ENCODE measurements at regions not wholly inside any gene's neighbourhood (a gene's known extent, or its start where the extent isn't known, plus 50 kb on each side); places are given as distances from the start of the nearest gene placed in this dataset.

DNA sequence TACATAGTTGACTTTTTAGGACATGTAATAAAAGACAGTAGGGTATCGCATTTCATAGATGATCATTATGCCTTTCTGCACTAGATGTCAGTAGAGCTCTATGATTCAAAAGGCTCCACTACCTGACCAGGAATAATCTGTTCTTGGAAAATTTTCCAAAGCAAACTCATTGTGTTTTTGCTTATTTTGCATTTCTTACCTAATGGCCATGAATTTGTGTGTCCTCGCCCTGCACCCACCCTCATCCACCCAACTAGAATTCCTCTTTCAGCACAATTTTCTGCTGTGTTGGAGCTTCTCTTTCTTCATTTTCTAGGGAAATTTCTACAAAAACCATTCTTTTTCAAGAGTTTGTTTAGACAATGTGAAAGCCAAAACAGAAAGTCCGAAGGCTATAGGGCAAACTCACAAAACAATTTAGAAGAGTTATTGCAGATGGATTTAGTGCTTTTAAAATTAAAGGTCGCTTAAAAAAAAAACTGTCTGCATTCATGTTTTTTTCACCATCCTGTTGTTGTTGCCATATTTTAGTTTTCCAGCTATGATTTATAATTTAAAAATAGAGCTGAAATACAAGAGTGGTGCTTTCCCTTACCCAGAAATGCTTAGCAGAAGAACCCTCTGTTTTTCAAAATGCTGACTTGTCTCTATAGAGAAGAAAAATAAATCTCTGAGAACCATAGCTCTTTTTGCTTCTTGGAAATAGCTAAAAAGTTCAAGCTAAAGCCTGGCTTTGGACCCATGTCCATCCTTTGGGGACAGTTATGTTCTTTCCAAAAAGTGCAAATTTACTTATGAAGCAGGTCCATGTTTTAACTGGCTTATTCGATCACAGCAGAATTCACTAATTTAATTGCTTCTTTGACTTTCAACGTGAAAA is 183.7 kb downstream of the SPATA18 start:
- peak; percentile 82 to 93 for DNase-seq

- DNase-seq: no peak
These were observed 184.6 kb downstream of the SPATA18 start for GRCh38 chr4:52235552-52236201.

DNA sequence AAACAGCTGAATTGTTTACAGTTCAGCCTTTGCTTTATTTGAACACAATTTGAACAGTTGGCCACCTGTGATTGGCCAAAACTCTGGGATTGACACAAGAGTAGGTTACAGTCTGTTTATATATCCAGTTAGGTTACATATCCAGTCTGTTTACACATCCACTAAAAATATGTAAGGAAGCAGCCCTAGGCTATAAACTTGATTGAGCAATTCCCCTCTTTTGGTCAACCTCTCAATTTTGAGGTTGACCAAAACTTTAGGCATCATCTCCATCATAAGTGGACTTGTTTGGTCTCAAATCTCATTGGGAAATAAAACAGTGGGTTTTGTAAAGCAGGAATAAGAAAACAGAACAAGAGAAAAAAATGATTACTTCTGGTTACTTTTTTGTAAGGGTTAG is 190.8 kb downstream of the SPATA18 start:
- DNase-seq: no peak

DNA sequence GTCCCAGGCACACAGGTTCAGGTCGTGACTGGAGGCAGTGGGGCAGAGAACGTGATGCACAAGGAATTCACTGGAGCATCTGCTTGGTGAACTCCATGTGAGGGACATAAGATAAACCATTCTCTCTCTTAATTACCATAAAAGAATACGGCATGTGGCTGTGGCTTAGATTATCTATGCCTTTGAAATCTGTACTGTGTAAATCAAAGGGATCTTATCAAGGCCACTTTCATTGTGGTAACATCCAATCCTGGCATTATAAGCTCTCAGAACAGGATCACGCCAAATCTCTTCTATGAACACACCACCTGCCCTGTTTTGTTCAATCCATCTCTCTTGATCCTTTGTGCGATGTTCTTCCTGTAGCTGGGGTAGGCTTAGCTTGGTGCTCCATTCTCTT is 192.3 kb downstream of the SPATA18 start:
- no peak for DNase-seq

- no peak for DNase-seq
These were observed 193.1 kb downstream of the SPATA18 start for GRCh38 chr4:52244103-52244775.

- DNase-seq: no peak
These were observed 193.7 kb downstream of the SPATA18 start for GRCh38 chr4:52244848-52245247.

DNA sequence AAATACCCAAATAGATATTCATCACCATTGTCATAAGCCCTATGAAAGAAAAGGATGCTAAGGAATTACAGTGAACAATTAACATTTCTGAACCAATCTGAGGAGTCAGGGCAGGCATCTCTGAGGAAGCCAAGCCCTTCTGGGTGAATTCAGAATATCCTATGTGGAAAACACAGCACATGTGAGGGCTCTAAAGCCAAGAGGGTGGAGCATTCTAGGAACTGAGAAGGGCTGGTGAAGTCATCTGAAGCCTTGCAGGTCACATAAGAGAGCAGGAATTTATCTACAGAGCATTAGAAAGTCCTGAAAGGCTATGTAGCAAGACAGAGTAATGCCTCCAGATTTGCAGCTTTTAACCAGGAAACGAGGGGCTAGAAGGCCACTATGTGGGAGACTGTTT is 195.7 kb downstream of the SPATA18 start:
- DNase-seq: no peak

DNA sequence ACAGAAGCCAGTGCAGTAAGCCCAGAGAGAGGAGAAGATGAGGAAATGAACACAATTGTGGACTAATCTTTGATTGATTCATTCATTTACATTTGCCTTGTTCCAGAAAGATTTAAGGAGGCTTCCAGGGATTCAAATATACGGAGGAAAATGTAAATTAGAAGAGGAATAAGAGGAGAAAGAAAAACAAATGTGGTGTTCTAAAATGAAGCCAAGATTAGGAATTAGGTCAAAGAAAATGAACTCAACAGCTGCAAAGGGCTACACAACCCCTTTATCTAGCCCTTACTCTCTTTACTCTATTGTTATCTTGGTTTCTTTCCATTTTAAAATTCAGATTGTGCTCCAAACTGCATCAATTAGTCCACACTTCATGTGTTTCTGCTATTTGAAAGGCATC is 196.8 kb downstream of the SPATA18 start:
- DNase-seq: no peak

DNA sequence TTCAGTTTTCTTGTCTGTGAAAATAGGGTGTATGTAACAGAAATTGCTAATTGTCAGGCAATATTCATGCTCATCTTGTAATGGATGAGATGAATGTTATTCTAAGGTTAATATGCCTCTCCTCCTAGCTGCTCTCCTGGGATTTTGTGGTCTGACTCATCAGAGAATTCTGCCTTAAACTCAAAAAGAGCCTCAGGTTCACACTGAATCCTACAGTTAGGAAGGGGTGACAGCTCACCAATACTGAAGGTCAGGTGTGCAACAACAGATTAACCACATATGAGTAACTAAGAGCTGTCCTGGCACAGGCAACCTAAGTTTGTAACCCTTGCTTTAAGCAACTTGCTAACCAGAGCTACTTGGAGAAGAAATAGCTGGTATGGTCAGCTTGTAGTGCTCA is 197.7 kb downstream of the SPATA18 start:
- DNase-seq: no peak

- no peak for DNase-seq
These were observed 198.5 kb downstream of the SPATA18 start for GRCh38 chr4:52249581-52249980.

DNA sequence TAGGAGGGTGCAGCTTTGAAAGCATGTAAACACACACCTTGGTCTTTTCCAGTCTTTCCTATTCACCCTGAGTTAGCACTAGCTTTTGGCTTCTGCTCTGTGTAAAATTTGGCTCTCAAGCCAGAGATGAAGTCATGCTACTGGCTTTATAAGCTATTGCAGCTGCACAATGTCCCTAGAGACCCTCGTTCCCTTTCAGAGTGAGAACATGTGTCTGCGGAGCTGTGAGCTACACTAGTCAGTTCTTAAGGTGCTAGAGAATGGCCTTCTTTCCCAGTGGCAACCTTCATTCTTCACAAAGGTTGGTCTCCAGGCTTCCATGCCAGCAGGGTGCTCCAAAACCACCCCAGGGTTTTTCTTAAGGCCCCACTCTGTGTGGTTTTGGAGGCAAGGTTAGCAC is 199.1 kb downstream of the SPATA18 start:
- DNase-seq: no peak

- DNase-seq: no peak
These were observed 200.8 kb downstream of the SPATA18 start for GRCh38 chr4:52251864-52252263.

- no peak for DNase-seq
These were observed 201.9 kb downstream of the SPATA18 start for GRCh38 chr4:52253025-52253424.

DNA sequence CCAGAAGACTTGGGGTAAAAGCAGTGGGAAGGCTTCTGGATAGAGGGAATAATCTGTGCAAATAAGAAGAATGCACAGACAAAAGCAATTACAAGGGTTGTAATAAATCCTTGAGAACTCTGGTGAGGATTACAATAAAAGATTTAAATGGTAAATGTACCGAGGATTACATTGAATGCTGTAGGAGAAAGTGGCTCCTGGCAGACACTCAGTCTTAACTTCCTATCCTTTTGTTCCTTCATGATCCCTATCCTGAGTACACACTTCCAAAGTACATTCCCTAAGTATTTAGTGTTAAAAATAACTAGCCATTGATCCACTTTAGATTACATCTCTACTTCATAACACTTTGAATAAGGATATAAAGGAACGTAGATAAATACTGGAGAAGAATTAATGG is 205.4 kb downstream of the SPATA18 start:
- DNase-seq: no peak

DNA sequence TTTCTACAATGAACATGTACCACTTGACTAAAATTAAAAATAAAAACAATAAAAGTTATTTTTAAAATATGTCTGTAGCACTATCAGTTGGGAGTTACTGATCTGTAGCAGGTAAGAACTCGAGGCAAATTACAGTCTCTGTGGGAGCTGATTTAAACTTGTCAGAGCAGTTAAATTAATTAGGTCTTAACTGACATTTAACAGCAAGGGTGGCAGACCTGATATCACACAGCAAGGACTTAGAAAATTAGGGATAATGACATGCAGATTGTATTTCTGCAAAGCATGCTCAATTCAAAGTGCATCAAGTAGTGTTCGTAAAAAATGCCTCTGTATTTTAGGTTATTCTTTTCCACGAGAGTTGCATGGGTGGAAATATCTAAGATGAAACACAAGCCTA is 208.9 kb downstream of the SPATA18 start:
- DNase-seq: no peak

DNA sequence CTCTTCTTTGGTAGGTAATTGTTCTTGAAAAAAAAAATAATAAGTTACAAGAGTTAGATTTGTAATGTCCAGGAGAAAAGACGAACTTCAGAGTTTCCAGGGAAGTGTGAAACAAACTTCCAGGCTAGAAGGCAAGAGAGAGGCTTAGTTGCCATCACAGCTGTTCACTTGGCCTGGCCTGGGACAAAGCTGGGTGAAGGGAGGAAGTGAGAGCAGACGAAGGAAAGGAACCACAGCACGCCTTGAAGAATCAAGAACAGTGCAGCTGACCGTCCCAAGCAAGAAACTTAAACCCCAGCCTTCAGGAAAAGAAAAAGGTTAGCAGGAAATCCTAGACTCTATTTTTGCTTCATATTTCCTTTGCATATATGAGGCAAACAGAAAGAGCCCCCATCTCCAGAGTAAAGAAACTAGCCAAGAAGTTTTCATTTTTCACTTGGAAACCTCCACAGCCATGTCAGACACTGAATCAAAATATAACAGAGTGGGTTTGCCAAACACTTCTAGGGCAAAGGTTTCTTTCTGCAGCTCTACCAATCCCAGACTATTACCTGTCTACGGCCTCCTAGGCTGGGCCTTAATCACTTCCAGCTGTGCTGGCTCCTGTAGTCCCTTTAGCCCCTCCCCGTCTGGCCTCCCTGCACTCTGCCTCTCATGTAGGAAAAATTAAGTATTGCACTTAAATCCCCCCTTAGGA is 209.6 kb downstream of the SPATA18 start:
- DNase-seq: peak; percentile 91

DNA sequence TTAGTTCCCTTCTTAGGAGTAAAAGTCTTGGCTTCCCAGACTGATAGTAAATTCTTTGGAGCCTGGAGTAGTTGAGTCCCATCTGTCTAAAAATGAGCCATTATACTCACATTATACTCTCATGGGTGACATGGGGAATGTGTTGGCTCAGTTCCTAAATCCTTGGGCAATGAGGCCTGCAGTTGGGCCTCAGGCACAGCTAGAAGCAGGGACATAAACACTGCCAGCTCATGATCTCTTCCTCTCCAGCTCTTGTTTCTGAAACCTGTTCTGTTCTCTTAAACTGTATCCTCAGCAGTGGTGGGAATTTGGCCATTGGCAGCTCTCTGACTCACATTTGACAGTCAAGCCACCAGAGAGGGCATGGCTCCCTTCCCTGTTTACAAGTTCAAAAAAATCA is 212.5 kb downstream of the SPATA18 start:
- peak in 1 of 2 experiments; percentile 15 for DNase-seq

DNA sequence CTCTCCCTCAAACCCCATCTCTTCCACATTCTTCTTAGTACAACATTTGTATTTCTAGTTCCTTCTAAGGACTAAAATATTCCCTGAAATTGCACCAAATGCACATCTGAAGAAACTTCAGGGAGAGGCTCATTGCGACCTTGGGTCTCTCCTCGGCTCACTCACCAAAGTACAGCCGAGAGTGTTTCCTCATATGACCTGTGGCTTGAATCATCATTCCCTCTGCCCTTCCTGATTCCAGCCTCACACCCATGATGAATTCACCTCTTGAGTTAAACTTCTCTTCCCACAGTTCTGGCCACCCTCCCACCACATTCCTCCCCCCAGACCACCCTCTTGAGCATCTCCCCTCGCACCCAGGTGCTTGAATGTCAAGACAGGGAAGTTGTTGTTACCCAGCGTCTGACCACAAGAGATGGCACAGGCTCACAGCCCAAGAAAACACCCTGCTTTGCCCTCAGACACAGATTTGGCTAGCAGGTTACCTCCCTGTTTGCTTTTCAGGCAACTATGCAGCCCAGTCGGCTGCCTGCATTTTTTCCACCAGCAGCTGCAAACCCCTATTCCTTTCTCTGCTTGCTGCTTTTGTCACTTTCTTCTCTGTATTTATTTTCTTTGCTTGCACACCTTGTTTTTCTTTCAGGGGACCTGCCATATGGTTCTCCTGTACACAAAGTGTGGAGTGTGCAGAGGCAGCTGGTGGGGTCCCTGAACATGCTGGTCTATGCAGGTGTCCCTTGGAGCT is 214.8 kb downstream of the SPATA18 start:
- DNase-seq: no peak

- DNase-seq: no peak
These were observed 215.5 kb downstream of the SPATA18 start for GRCh38 chr4:52266537-52267137.

DNA sequence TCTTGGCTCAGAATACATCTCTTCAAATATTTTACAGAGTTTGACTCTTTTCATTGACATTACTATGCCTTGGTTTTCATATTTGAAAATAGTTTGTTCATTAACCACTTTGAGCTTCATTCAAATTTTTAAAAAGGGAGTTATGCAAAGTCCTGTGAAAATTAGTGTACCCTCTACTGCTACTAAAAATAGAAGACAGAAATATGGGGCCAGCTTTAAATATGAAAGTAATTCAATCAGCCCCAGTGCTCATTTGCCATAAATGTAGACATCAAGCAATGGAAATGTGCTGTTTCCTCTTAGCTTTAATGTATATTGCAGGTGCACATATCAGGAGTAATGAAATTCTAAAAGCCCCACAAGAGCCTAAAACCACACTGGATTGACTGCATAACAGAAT is 218.7 kb downstream of the SPATA18 start:
- DNase-seq: no peak

DNA sequence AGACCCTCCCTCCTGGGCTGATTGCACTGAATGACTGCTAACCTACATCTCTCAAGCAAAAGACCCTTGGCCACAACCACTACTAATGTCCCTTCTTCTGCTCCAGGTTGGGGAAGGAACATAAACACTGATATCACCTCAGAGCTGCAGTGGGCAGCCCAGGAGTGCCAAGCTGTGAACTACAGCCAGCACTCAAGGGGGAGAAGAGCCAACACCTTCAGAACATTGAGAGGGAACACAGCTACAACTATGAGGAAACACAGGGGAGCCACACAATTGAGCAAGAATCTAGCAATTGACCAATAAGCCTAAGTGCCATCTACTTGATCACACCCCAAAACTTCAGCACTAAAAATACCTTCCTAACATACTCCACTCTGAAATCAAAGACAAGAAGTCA is 222.8 kb downstream of the SPATA18 start:
- DNase-seq: no peak

DNA sequence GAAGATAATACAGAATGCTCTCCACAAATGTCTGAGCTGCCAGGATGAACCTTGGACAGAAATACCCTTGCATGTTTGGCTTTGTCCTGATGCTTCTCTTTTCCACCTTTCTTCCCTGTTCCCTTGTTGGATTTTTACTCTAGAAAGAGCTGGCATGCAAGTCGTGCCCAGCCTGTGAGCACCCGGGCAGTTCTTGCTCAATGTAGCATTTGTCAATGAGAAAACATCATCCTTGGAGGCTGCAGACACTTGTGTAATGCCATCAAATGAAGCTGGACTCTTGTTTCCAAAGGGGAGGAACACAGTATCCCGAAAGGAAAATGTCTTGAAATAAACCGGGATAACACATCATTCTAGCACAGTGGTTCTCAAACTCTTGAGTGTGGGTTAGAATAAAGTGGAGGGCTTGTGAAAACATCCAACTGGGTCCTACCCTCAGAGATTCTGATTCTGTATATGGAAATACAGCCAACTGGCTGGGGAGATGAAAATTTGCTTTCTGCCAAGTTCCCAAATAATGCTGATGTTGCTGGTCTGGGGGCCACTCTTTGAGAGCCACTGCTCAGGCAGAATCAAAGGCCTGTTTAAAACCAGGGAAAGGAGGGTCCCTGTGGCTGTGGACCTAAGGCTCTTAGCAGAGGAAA is 237.2 kb downstream of the SPATA18 start:
- DNase-seq: no peak

Measured in Kasumi-1 (cell line).